Heart left ventricle (tissue), 16 donors: ENCODE measurements at regions not wholly inside any gene's neighbourhood (a gene's known extent, or its start where the extent isn't known, plus 50 kb on each side); places are given as distances from the start of the nearest gene placed in this dataset.
"Not testable (repeated sequence)": the region's sequence is repeated elsewhere in the genome, so short reads cannot be mapped to it uniquely, and the experiment has no call there.

Experiments used
- ATAC-seq, 4 donors: fragments of 200-7000 bp; cut with Tn5 transposase; one replicate each; pipeline ENCODE4 v1.9.1; 2020 to 2022; ENCODE audit warnings: moderate library complexity in 4 of 4, mild to moderate bottlenecking in 3 of 4, moderate number of reproducible peaks in 1 of 4
- DNase-seq, 5 donors: peaks; one replicate each; pipeline ENCODE4 v3.0.0-alpha.2; 2020
- H3K27ac ChIP-seq, 12 donors: fragments of 200-600 bp; sonication (generic) in 4 of 12; one replicate each; pipeline versions ENCODE4 v1.5.0 to v1.8.0; 2016 to 2022; ENCODE audit warnings: mild to moderate bottlenecking in 2 of 12
- H3K27me3 ChIP-seq, 9 donors: fragments of 200-600 bp; sonication (generic) in 2 of 9; one replicate each; pipeline versions ENCODE4 v1.5.1 to v1.8.0; 2016 to 2022; ENCODE audit warnings: mild to moderate bottlenecking in 3 of 9
- H3K36me3 ChIP-seq, 9 donors: fragments of 200-600 bp; sonication (generic) in 2 of 9; one replicate each; pipeline versions ENCODE4 v1.5.0 to v1.8.0; 2018 to 2022; ENCODE audit warnings: mild to moderate bottlenecking in 2 of 9
- H3K4me1 ChIP-seq, 12 donors: fragments of 200-600 bp; sonication (generic) in 4 of 12; one replicate each; pipeline versions ENCODE4 v1.5.0 to v1.8.0; 2016 to 2022; ENCODE audit warnings: mild to moderate bottlenecking in 3 of 12
- H3K4me3 ChIP-seq, 12 donors: fragments of 200-600 bp; sonication (generic) in 4 of 12; one replicate each; pipeline versions ENCODE4 v1.5.0 to v1.8.0; 2017 to 2022; ENCODE audit warnings: mild to moderate bottlenecking in 9 of 12, moderate library complexity in 4 of 12
- H3K9me3 ChIP-seq, 12 donors: fragments of 200-600 bp; sonication (generic) in 4 of 12; one replicate each; pipeline versions ENCODE4 v1.5.0 to v1.8.0; 2016 to 2022; ENCODE audit warnings: mild to moderate bottlenecking in 1 of 12
- POLR2A ChIP-seq, 2 donors: fragments of 450-650 bp; IDR thresholded peaks; one replicate each; pipeline ENCODE4 v1.6.1; 2017; ENCODE audit warnings: antibody characterized with exemption in 2 of 2, mild to moderate bottlenecking in 2 of 2, moderate library complexity in 2 of 2
- WGBS, 4 donors: extraction: QIAGEN DNeasy Blood & Tissue Kit in 2 of 4; methylation state at CpG; one replicate each; pipeline versions ENCODE4 v1.1.5 to v1.1.7; 2013 to 2018; 5-methylcytosine and 5-hydroxymethylcytosine counted together
- intact Hi-C, 10 donors: fragments of 100-400 bp; cut with DNase I; formaldehyde crosslinking; loops; one replicate each; pipeline versions ENCODE4 v1.11.1 to v1.14.2; 2022
- TF ChIP-seq, protein P1 (sequence below), 12 donors: fragments of 200-600 bp; sonication (generic) in 4 of 12; IDR thresholded peaks; one replicate each; pipeline versions ENCODE4 v1.5.0 to v1.8.0; 2018 to 2022; ENCODE audit warnings: antibody characterized with exemption in 12 of 12, mild to moderate bottlenecking in 5 of 12
- donor health status: ischemic (EF 13 %, LVEDD 7.1; RV severe dilation, severe dysfunction).
- donor health status: healthy with polysubstance abuse.
- donor health status: DM: no; HTN: yes; CAD: no.
- donor health status: DM: no; HTN: no; CAD: no.
- donor health status: ischemic (EF 25% LVEDD 6.9; RV normal size, moderate dysfunction).
- donor health status: ischemic (EF 25% LVEDD 5.7; RV mildly dilated, moderate dysfunction).
- donor health status: healthy.
- donor health status: DM: yes; HTN: yes; CAD: no.
- donor health status: ischemic (EF 35%, LVEDD 5.7; RV mildly dilated, moderate dysfunction).
- donor health status: nonischemic (EF 11% LVEDD 7.7; RV severe dilation, severe dysfunction).
- donor health status: DM: yes; HTN: yes; CAD: no.
- donor health status: PGD.
- donor health status: ischemic (EF 29% LVEDD 5.4; RV normal size, mild dysfunction).
- donor health status: nonischemic (EF 23%, LVEDD 6.1; RV moderate dilation, normal function).

DNA sequence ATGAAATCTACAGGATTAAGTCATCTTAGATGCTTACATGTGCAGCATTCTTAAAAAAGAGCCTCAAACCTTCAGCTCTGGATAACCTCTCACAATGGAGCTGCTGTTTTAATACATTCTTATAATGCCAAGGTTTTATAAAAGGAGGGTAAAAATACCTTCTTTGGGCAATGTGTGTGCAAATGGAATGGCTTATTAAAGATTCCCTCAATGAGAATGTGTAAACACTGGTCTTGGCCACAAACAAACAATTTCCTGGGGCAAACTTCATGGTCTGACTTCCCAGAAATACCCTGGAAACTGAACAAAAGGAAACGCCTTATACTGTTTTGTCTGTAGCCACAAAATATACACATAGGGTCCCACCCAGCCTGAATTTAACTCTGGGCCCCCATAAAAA lies 148.6 kb upstream of the INTU start:
- H3K4me3 ChIP-seq = no peak overlapping the region
- peaks cover 0 to 4% (median 0%) of the 10 kb centered on the region in 12 donors for H3K4me1 ChIP-seq
- TF ChIP-seq, protein P1, sequence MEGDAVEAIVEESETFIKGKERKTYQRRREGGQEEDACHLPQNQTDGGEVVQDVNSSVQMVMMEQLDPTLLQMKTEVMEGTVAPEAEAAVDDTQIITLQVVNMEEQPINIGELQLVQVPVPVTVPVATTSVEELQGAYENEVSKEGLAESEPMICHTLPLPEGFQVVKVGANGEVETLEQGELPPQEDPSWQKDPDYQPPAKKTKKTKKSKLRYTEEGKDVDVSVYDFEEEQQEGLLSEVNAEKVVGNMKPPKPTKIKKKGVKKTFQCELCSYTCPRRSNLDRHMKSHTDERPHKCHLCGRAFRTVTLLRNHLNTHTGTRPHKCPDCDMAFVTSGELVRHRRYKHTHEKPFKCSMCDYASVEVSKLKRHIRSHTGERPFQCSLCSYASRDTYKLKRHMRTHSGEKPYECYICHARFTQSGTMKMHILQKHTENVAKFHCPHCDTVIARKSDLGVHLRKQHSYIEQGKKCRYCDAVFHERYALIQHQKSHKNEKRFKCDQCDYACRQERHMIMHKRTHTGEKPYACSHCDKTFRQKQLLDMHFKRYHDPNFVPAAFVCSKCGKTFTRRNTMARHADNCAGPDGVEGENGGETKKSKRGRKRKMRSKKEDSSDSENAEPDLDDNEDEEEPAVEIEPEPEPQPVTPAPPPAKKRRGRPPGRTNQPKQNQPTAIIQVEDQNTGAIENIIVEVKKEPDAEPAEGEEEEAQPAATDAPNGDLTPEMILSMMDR (IDR thresholded peaks at IDR 0.05) = no peak
- no peak for TF ChIP-seq POLR2A (IDR thresholded peaks at IDR 0.05)
- H3K27ac ChIP-seq = no peak overlapping the region
- no peaks in the 10 kb centered on the region for H3K9me3 ChIP-seq
- H3K36me3 ChIP-seq = no peaks in the 10 kb centered on the region
- DNase-seq (no peak), ATAC-seq (no peak)
- H3K27me3 ChIP-seq = no peaks in the 10 kb centered on the region
- intact Hi-C loops = no loop called here
- WGBS, 4 donors = 42 to 79% (median 70%) methylated on average over 1 of the region's 1 CpG

DNA sequence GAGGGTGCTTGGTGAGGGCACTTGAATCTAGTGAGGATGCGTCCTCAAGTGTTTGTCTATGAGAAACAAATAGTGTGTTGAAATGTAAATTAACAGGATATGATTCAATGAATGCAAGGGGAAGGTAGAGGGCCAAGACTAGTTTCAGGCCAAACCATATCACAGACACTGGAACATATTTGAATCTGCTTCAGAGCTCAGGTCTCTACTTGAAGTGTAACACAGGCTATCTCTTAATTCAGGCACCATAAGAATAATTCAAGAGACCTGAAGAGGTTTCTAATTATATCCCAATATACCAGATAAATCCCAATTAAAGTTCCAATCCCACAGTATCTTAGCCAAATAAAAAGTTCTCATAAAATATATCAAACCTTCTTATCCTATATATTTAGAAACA lies 146.5 kb upstream of the INTU start:
- intact Hi-C loops = loop anchor here in 1 of 10 donors (5.0 kb wide), 1 partner anchor 51 kb away; no protein-coding TSS in a partner anchor
- TF ChIP-seq, protein P1 (IDR thresholded peaks at IDR 0.05) = no peak
- TF ChIP-seq POLR2A (IDR thresholded peaks at IDR 0.05) = no peak
- H3K36me3 ChIP-seq = no peaks in the 10 kb centered on the region
- H3K27me3 ChIP-seq = no peaks in the 10 kb centered on the region
- WGBS, 4 donors = 47 to 76% (median 55%) methylated on average over 1 of the region's 1 CpG
- no peak for DNase-seq
- H3K27ac ChIP-seq = no peak overlapping the region
- no peak overlapping the region for H3K4me3 ChIP-seq
- ATAC-seq = no peak
- H3K9me3 ChIP-seq = peaks cover 0 to 9% (median 0%) of the 10 kb centered on the region in 12 donors
- peaks cover 0 to 4% (median 0%) of the 10 kb centered on the region in 12 donors for H3K4me1 ChIP-seq

DNA sequence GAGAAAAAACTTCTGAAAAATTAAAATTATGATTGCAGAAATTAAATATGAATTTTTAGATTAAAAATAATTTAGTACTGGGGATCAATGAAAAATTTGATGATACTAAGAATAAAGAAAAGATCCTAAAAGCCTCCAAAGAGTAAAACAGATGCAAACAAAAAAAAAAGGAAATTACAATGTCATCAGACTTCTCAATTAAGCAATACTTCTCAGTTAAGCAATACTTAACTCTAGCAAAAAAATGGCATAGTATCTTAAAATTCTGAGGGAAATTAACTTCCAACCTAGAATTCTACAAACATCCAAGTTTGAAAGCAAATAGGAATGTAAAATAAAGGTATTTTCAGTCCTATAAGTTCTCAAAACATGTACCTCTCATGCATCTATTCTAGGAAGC lies 141.2 kb upstream of the INTU start:
- no peaks in the 10 kb centered on the region for H3K27me3 ChIP-seq
- TF ChIP-seq POLR2A (IDR thresholded peaks at IDR 0.05) = no peak
- TF ChIP-seq, protein P1 (IDR thresholded peaks at IDR 0.05) = no peak
- ATAC-seq (no peak), DNase-seq (no peak)
- H3K4me1 ChIP-seq = no peaks in the 10 kb centered on the region
- H3K27ac ChIP-seq = no peak overlapping the region
- H3K36me3 ChIP-seq = no peaks in the 10 kb centered on the region
- H3K9me3 ChIP-seq = peaks cover 0 to 14% (median 0%) of the 10 kb centered on the region in 12 donors
- intact Hi-C loops = no loop called here
- H3K4me3 ChIP-seq = no peak overlapping the region

GRCh38 chr4:127496875-127497274 lies 135.9 kb upstream of the INTU start:
- DNase-seq, H3K27me3 ChIP-seq, intact Hi-C loops, H3K4me3 ChIP-seq, ATAC-seq, H3K36me3 ChIP-seq, H3K27ac ChIP-seq, H3K9me3 ChIP-seq: not testable (repeated sequence)
- peaks cover 0 to 20% (median 8%) of the 10 kb centered on the region in 12 donors for H3K4me1 ChIP-seq
- WGBS, 4 donors = 87 to 94% (median 91%) methylated on average over 9 of the region's 9 CpGs

DNA sequence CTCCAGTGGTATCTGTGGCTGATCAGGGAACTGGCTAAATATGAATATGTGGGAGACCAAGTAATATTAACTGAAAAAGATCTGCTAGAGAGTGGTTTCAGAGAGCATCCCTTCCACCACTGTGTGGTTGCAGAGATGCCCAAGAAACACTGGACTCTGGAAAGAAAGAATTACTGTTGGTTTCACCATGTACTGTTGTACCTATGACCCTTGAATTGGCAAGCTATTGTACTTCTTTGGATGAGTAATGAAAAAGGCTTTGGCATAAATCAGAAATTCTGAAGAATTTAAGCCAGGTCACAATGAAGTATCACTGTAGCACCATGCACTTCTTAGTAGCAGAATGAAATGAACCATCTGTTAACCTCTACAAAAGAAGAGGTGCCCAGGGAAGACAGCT lies 134.4 kb upstream of the INTU start:
- DNase-seq (no peak), ATAC-seq (no peak)
- Histone ChIP-seq H3K4me3 (no peak overlapping the region), H3K27me3 (no peaks in the 10 kb centered on the region), H3K9me3 (peaks cover 0 to 7% (median 0%) of the 10 kb centered on the region in 12 donors), H3K36me3 (no peaks in the 10 kb centered on the region), H3K4me1 (peaks cover 0 to 20% (median 8%) of the 10 kb centered on the region in 12 donors), H3K27ac (no peak overlapping the region)
- TF ChIP-seq POLR2A (IDR thresholded peaks at IDR 0.05) = no peak
- TF ChIP-seq, protein P1 (IDR thresholded peaks at IDR 0.05) = no peak
- intact Hi-C loops = no loop called here
